ENCODE measurements at regions not wholly inside any gene's neighbourhood (a gene's known extent, or its start where the extent isn't known, plus 50 kb on each side); places are given as distances from the start of the nearest gene placed in this dataset.

- TF ChIP-seq CTCF (IDR thresholded peaks at IDR 0.05; ENCODE audit: extremely low read depth in 1 of 2, insufficient read depth in 1 of 2, low read depth in 1 of 2, low read length in 2 of 2) (no peak), MAX (IDR thresholded peaks at IDR 0.05; ENCODE audit: insufficient read depth, insufficient read length) (no peak), POLR2A (IDR thresholded peaks at IDR 0.05; ENCODE audit: low read depth, low read length) (no peak), EZH2 (IDR thresholded peaks at IDR 0.05; ENCODE audit: borderline replicate concordance, low read depth, low read length, severe bottlenecking) (no peak), POLR2AphosphoS5 (IDR thresholded peaks at IDR 0.05; ENCODE audit: insufficient read depth, low read depth, low read length) (no peak), GATA2 (IDR thresholded peaks at IDR 0.05; ENCODE audit: insufficient read depth, insufficient read length, low read depth, low read length) (no peak), MYC (IDR thresholded peaks at IDR 0.05; ENCODE audit: low read depth, low read length) (no peak)
Observed at GRCh38 chr2:129179199-129179598, 800.3 kb upstream of the RAB6C start.
